Karpas-422 (cell line): ENCODE measurements at regions not wholly inside any gene's neighbourhood (a gene's known extent, or its start where the extent isn't known, plus 50 kb on each side); places are given as distances from the start of the nearest gene placed in this dataset.

Source experiments
- DNase-seq: peaks from one replicate; pipeline ENCODE4 v3.0.0-alpha.2; 2015
- H2AFZ ChIP-seq: fragments of 200-600 bp; sonication (generic); 2 replicates; pipeline ENCODE4 v1.6.1; 2014; ENCODE audit warnings: antibody characterized with exemption, low read length, mixed read lengths
- H3K27ac ChIP-seq: fragments of 200-600 bp; sonication (generic); 2 replicates; pipeline ENCODE4 v1.5.1; 2014; ENCODE audit warnings: mild to moderate bottlenecking, low read length, moderate library complexity
- H3K27me3 ChIP-seq: fragments of 200-600 bp; sonication (generic); 2 replicates; pipeline ENCODE4 v1.6.1; 2014; ENCODE audit warnings: low read length, mixed read lengths
- H3K36me3 ChIP-seq: fragments of 200-600 bp; sonication (generic); 2 replicates; pipeline ENCODE4 v1.6.1; 2014; ENCODE audit warnings: low read length, mixed read lengths; ENCODE audit not compliant: insufficient read depth
- H3K4me1 ChIP-seq: fragments of 200-600 bp; sonication (generic); 2 replicates; pipeline ENCODE4 v1.6.1; 2014; ENCODE audit warnings: mild to moderate bottlenecking, low read length, mixed read lengths
- H3K4me2 ChIP-seq: fragments of 200-600 bp; sonication (generic); 2 replicates; pipeline ENCODE4 v1.6.1; 2014; ENCODE audit warnings: low read length, low read depth, mild to moderate bottlenecking; ENCODE audit not compliant: poor library complexity, severe bottlenecking
- H3K4me3 ChIP-seq: fragments of 200-600 bp; sonication (generic); 2 replicates; pipeline ENCODE4 v1.5.1; 2014; ENCODE audit warnings: mild to moderate bottlenecking, antibody characterized with exemption, low read length, mixed read lengths
- H3K79me2 ChIP-seq: fragments of 200-600 bp; sonication (generic); 2 replicates; pipeline ENCODE4 v1.6.1; 2014; ENCODE audit warnings: mild to moderate bottlenecking, low read length, mixed read lengths
- H3K9ac ChIP-seq: fragments of 200-600 bp; sonication (generic); 2 replicates; pipeline ENCODE4 v1.6.0; 2014; ENCODE audit warnings: low read length
- H3K9me2 ChIP-seq: fragments of 200-600 bp; sonication (generic), shearing (Covaris generic); replicated peaks from 2 replicates; pipeline ENCODE4 v1.6.0; 2014; ENCODE audit warnings: mild to moderate bottlenecking, low read length, moderate library complexity; ENCODE audit not compliant: insufficient read depth
- H3K9me3 ChIP-seq: fragments of 300-700, 200-600 bp; sonication (generic); 2 replicates; pipeline ENCODE4 v1.6.1; 2014; ENCODE audit warnings: low read length, mixed read lengths
- H4K20me1 ChIP-seq: fragments of 200-600 bp; sonication (generic); 2 replicates; pipeline ENCODE4 v1.6.1; 2014; ENCODE audit warnings: mild to moderate bottlenecking, antibody characterized with exemption, low read length, low read depth; ENCODE audit not compliant: insufficient read depth

DNA sequence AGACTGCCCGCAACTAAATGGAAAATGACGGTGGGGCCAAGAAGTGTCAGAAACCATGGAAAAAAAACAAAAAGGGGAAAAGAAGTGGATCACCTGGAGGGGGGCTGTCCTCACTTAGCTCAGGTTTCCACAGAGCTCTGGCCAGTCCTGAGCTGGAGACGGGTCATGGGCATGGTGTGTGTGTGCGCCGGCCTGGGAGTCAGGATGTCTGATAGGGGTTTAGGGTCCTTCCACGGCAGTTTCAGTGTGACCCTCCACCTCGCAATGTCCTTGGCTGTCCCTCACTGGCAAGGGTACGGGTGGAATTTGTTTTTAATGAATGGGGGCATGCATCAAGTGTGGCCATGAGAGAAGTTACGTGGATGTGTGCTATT lies 133.2 kb upstream of the MEIS1 start:
- Histone ChIP-seq H3K79me2 (no peaks in the 10 kb centered on the region), H3K4me2 (no peak overlapping the region), H3K4me1 (no peaks in the 10 kb centered on the region), H4K20me1 (no peaks in the 10 kb centered on the region), H3K9me3 (no peaks in the 10 kb centered on the region), H3K4me3 (no peak overlapping the region), H3K9me2 (no peaks in the 10 kb centered on the region), H3K27ac (no peak overlapping the region), H3K9ac (no peak overlapping the region), H3K27me3 (no peaks in the 10 kb centered on the region), H3K36me3 (no peaks in the 10 kb centered on the region), H2AFZ (no peak overlapping the region)
- no peak for DNase-seq

DNA sequence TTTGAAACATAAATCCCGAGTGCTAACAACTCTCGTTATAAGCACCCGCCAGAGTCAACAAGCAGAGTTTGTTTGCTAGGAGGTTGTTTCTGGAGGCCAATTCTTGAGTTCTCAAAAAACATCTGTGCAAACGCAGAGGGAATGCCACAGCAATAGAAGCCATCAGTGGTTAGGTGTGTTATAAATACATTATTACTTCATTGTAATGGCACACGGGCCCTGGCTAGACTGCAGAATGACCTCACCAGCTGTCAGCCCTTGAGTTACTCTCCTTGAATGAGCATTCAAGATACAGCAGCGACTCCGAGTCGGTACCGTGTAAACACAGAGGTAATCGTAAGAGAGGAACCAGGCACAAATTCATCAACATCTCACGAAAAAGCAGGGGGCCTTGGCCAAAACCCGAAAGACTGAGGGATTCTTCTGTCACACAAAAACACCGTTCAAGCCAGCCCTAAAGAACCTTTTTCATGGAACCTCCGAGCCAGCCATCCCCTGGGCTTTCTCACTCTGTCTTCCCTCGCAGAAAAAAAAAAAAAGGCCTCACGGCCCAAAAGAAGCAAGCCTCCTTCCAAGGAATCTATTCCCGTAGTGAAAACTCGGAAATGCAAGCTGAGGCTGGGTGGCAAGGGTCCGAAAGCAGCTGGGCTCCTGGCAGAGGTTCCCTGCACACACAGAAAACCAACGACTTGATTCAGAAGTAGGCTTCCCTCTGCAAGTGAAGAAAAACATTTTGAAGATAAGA lies 133.7 kb upstream of the MEIS1 start:
- Histone ChIP-seq H3K4me2 (no peak overlapping the region), H3K4me3 (no peak overlapping the region), H3K36me3 (no peaks in the 10 kb centered on the region), H3K9ac (no peak overlapping the region), H3K27me3 (no peaks in the 10 kb centered on the region), H3K4me1 (no peaks in the 10 kb centered on the region), H3K9me2 (no peaks in the 10 kb centered on the region), H2AFZ (no peak overlapping the region), H3K27ac (no peak overlapping the region), H4K20me1 (no peaks in the 10 kb centered on the region), H3K9me3 (no peaks in the 10 kb centered on the region), H3K79me2 (no peaks in the 10 kb centered on the region)
- DNase-seq: no peak

GRCh38 chr2:66283787-66284186 lies 151.1 kb upstream of the MEIS1 start:
- no peak overlapping the region for H2AFZ ChIP-seq
- H3K9me3 ChIP-seq: no peaks in the 10 kb centered on the region

DNA sequence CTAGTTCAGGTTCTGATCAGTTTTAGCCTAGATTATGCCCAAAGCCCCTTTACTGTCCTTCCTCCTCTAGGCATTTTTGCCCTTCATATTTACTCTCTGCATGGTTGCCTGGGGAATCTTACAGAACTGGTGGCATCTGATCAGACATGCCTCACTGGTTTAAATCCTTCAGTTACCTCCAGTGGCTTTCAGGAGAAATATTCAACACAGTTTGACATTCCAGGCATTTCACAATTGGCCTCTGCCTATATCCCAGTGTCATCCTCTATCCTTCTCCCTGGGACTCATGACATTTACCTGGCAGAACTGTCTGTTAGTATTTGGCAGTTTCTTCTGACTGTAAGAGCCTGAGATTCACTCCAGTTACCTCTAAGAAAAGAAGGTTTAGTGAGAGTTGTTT lies 152.9 kb upstream of the MEIS1 start:
- Histone ChIP-seq H3K9me2 (no peaks in the 10 kb centered on the region), H3K27me3 (no peaks in the 10 kb centered on the region), H3K9me3 (no peaks in the 10 kb centered on the region), H3K36me3 (no peaks in the 10 kb centered on the region), H3K27ac (no peak overlapping the region), H3K4me3 (no peak overlapping the region), H3K9ac (no peak overlapping the region), H4K20me1 (no peaks in the 10 kb centered on the region), H2AFZ (no peak overlapping the region), H3K79me2 (no peaks in the 10 kb centered on the region), H3K4me1 (no peaks in the 10 kb centered on the region), H3K4me2 (no peak overlapping the region)
- no peak for DNase-seq

More at GRCh38 chr2:66283787-66284186, 151.1 kb upstream of the MEIS1 start:
- no peaks in the 10 kb centered on the region for H3K9me2 ChIP-seq
- no peak for DNase-seq
- H3K9ac ChIP-seq: no peak overlapping the region
- H3K36me3 ChIP-seq: no peaks in the 10 kb centered on the region
- no peak overlapping the region for H3K4me2 ChIP-seq
- no peak overlapping the region for H3K27ac ChIP-seq
- H4K20me1 ChIP-seq: no peaks in the 10 kb centered on the region
- no peaks in the 10 kb centered on the region for H3K27me3 ChIP-seq
- H3K4me3 ChIP-seq: no peak overlapping the region
- H3K4me1 ChIP-seq: no peaks in the 10 kb centered on the region
- H3K79me2 ChIP-seq: no peaks in the 10 kb centered on the region

DNA sequence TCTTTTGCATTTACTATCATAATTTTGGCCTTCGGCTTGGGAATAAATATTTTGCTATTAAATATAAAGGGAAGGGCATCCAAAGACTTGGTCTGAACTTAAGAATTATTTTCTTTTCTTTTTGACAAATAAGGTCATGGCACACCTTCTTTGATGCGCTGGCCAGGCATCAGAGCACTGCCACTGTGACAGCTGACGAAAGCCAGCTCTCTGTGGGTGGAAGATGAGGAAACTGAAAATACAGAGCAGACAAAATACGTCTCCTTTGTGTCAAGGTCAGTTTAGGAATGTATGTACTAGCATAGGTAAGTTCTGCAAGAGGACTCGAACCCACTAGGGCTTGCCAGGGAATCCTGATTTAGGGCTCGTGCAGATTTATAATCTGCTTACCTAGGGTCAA lies 155.9 kb upstream of the MEIS1 start:
- Histone ChIP-seq H3K9ac (no peak overlapping the region), H3K9me3 (no peaks in the 10 kb centered on the region), H3K79me2 (no peaks in the 10 kb centered on the region), H3K27ac (no peak overlapping the region), H3K36me3 (no peaks in the 10 kb centered on the region), H3K27me3 (no peaks in the 10 kb centered on the region), H2AFZ (no peak overlapping the region), H4K20me1 (no peaks in the 10 kb centered on the region), H3K4me3 (no peak overlapping the region), H3K9me2 (no peaks in the 10 kb centered on the region), H3K4me2 (no peak overlapping the region), H3K4me1 (no peaks in the 10 kb centered on the region)
- no peak for DNase-seq

DNA sequence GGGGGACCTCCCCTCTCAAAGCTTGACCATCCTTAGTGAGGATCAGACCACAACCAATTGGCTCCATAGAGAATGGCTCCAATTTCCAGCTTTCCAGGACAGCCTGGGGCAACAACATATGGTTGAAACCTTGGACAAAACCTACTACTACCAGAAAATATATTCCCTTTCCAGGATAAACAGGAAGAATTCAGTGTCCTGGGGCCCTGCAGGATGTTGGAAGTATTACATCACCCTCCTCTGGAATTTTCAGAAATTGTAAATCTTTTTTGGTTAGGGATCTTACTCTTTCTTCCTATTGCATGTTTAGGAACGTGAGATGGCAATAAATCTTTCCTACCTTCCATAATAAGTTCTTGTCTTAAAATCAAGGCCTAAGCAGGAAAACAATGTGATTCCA lies 158.9 kb upstream of the MEIS1 start:
- Histone ChIP-seq H3K79me2 (no peaks in the 10 kb centered on the region), H3K9me3 (no peaks in the 10 kb centered on the region), H3K9me2 (no peaks in the 10 kb centered on the region), H3K36me3 (no peaks in the 10 kb centered on the region), H3K4me2 (no peak overlapping the region), H4K20me1 (no peaks in the 10 kb centered on the region), H3K4me3 (no peak overlapping the region), H3K27ac (no peak overlapping the region), H3K27me3 (no peaks in the 10 kb centered on the region), H3K4me1 (no peaks in the 10 kb centered on the region), H3K9ac (no peak overlapping the region), H2AFZ (no peak overlapping the region)
- DNase-seq: no peak

GRCh38 chr2:66273933-66274490 lies 160.9 kb upstream of the MEIS1 start:
- Histone ChIP-seq H3K9me3 (no peaks in the 10 kb centered on the region), H3K9me2 (no peaks in the 10 kb centered on the region), H3K4me2 (no peak overlapping the region), H3K27me3 (no peaks in the 10 kb centered on the region), H3K4me3 (no peak overlapping the region), H3K36me3 (no peaks in the 10 kb centered on the region), H2AFZ (no peak overlapping the region), H3K4me1 (no peaks in the 10 kb centered on the region), H3K27ac (no peak overlapping the region), H3K79me2 (no peaks in the 10 kb centered on the region), H3K9ac (no peak overlapping the region), H4K20me1 (no peaks in the 10 kb centered on the region)
- no peak for DNase-seq

DNA sequence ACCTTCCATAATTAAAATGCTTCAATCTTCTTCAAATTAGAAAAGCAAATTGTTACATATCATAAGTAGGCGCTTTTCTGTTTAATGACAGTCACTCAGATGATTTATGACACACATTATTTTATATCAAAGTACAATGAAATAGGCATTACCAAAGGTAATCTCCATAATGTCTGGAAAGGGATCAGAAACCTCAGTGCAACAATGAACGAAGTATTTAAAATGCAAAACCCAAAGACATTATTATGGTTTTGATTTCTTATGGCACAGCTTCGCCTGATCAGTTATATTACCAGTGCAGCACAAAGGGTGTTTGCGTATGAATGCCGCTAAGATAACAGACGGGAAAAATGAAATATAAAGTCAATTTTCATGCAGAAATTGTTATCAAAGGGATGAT lies 162.2 kb upstream of the MEIS1 start:
- Histone ChIP-seq H3K27ac (no peak overlapping the region), H3K27me3 (no peaks in the 10 kb centered on the region), H3K9ac (no peak overlapping the region), H3K4me3 (no peak overlapping the region), H3K79me2 (no peaks in the 10 kb centered on the region), H3K9me3 (no peaks in the 10 kb centered on the region), H3K9me2 (no peaks in the 10 kb centered on the region), H3K4me1 (no peaks in the 10 kb centered on the region), H2AFZ (no peak overlapping the region), H3K4me2 (no peak overlapping the region), H3K36me3 (no peaks in the 10 kb centered on the region), H4K20me1 (no peaks in the 10 kb centered on the region)
- DNase-seq: no peak
